Retinal pigment epithelial cell (primary cell): ENCODE measurements at regions not wholly inside any gene's neighbourhood (a gene's known extent, or its start where the extent isn't known, plus 50 kb on each side); places are given as distances from the start of the nearest gene placed in this dataset.
"Not testable (repeated sequence)": the region's sequence is repeated elsewhere in the genome, so short reads cannot be mapped to it uniquely, and the experiment has no call there.

ENCODE experiments used
- DNase-seq: peaks from one replicate; pipeline ENCODE4 v3.0.0-alpha.2; 2010; ENCODE audit warnings: low read depth
- H3K4me3 ChIP-seq: 2 replicates; pipeline ENCODE4 v1.5.1; 2011; ENCODE audit warnings: mild to moderate bottlenecking, low read length, control low read depth, moderate library complexity
- TF ChIP-seq, protein P1 (sequence below): conservative IDR thresholded peaks from 2 replicates; pipeline ENCODE4 v1.5.1; 2011; ENCODE audit warnings: low read depth, low read length, control low read depth, inconsistent platforms

- TF ChIP-seq, protein P1, sequence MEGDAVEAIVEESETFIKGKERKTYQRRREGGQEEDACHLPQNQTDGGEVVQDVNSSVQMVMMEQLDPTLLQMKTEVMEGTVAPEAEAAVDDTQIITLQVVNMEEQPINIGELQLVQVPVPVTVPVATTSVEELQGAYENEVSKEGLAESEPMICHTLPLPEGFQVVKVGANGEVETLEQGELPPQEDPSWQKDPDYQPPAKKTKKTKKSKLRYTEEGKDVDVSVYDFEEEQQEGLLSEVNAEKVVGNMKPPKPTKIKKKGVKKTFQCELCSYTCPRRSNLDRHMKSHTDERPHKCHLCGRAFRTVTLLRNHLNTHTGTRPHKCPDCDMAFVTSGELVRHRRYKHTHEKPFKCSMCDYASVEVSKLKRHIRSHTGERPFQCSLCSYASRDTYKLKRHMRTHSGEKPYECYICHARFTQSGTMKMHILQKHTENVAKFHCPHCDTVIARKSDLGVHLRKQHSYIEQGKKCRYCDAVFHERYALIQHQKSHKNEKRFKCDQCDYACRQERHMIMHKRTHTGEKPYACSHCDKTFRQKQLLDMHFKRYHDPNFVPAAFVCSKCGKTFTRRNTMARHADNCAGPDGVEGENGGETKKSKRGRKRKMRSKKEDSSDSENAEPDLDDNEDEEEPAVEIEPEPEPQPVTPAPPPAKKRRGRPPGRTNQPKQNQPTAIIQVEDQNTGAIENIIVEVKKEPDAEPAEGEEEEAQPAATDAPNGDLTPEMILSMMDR: no peak
- DNase-seq: no peak
- H3K4me3 ChIP-seq: no peak overlapping the region
Observed at GRCh38 chr3:101117980-101118379, 124.8 kb upstream of the ABI3BP start.

DNA sequence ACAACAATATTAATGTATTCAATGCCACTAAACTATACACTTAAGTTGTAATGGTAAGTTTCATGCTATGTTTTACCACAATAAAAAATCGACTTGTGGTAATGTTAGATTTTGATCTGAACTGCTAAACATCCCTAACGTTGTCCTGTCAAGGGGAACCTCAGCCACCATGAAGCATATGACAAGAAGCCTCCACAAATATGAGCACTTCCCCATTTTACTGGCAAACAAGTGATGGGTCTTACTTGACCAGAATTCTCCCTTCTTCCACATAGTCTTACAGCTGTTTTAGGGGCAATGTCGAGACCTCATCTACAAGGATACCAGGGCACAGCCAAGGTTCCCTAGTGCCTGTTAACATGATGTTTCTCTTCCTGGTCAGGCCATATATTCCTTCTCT lies 124.2 kb upstream of the ABI3BP start:
- TF ChIP-seq, protein P1: no peak
- no peak overlapping the region for H3K4me3 ChIP-seq
- no peak for DNase-seq

- DNase-seq, H3K4me3 ChIP-seq: not testable (repeated sequence)
Observed at GRCh38 chr3:101110295-101110694, 117.1 kb upstream of the ABI3BP start.

DNA sequence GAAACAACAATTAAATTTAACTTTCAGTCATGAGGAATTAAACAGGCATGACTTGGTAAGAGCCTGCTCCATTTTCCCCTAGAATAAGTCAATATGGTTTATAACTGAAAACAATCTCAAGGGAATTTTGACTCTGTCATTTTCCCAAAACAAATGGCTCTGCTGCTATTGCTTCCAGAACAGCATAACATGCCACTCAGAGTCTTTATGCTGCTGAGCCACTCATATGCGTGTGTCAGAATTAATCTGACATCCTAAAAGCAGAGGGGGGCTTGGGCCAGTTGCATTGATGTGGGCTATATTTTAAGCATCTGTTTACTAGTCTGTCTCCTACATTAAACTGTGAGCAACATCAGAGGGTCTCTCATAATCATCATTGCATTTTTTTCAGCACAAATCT lies 111.1 kb upstream of the ABI3BP start:
- DNase-seq: no peak
- H3K4me3 ChIP-seq: no peak overlapping the region
- TF ChIP-seq, protein P1: no peak

DNA sequence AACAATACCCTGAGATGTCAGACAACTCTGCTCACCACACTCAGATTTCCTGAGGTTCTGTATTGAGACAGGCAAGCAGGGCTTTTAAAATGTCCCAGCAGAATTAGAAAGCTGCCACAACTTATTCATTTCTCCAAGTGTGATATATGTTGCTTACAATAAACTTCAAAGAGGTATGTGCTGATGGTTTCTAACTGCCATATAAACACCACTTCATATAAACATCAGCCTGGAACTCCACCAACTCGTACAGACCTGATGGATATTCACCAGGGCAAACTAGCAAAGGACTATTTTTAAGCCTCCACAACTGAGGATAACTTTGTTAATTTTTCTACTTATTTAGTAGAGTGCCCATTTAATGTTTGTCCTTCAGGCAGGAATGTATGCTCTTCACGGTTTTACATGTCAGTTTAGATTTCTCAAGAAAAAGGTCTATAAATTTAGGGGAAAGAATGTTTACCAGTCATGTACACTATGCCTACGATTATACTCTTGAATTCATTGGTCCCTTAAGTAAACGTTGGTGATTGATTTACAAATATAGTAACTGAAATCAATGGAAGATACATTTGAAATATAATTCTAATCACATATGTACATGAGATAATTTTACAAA lies 109.6 kb upstream of the ABI3BP start:
- no peak for DNase-seq
- H3K4me3 ChIP-seq: no peak overlapping the region
- TF ChIP-seq, protein P1: no peak

GRCh38 chr3:101100361-101101009 lies 107.3 kb upstream of the ABI3BP start:
- no peak for DNase-seq
- TF ChIP-seq, protein P1: no peak
- H3K4me3 ChIP-seq: no peak overlapping the region

GRCh38 chr3:101099791-101100190 lies 106.6 kb upstream of the ABI3BP start:
- H3K4me3 ChIP-seq: no peak overlapping the region
- no peak for DNase-seq
- TF ChIP-seq, protein P1: no peak
